ENCODE measurements at regions not wholly inside any gene's neighbourhood (a gene's known extent, or its start where the extent isn't known, plus 50 kb on each side); places are given as distances from the start of the nearest gene placed in this dataset.

DNA sequence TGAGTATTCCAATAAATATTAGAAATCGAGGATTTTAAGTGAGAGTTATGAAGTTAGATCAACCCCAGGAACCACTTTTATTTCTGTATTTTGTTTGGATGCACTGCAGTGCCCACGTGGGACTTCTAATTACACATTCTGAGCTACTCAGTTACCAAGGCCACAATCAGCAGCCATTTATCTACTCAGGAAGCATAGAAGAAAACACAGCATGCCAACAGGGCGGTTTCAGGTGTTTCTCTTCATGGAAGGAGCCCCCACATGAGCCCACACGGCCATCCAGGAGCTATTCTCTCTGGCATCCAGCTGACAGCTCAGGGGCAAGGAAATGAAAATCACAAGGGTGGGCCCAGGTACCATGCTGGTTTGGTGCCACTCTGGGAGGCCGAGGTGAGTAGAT, 266.5 kb upstream of the MKLN1 start:
- Histone ChIP-seq H3K9me3 (no peaks in the 10 kb centered on the region), H3K4me3 (no peak overlapping the region), H3K36me3 (no peaks in the 10 kb centered on the region), H3K4me1 (peaks cover 0 to 61% (median 45%) of the 10 kb centered on the region in 4 donors), H3K27me3 (no peaks in the 10 kb centered on the region), H3K27ac (peak overlapping the region in 1 of 4 donors; percentile 31)
- TF ChIP-seq POLR2AphosphoS5 (IDR thresholded peaks at IDR 0.05) (no peak), EP300 (IDR thresholded peaks at IDR 0.05) (no peak), POLR2A (IDR thresholded peaks at IDR 0.05) (no peak), CTCF (IDR thresholded peaks at IDR 0.05) (no peak)
- intact Hi-C loops (cut with DNase I), result no loop called here
- no peak for DNase-seq
- 81 to 85% methylated on average over 5 of the region's 5 CpGs for WGBS, 2 donors

DNA sequence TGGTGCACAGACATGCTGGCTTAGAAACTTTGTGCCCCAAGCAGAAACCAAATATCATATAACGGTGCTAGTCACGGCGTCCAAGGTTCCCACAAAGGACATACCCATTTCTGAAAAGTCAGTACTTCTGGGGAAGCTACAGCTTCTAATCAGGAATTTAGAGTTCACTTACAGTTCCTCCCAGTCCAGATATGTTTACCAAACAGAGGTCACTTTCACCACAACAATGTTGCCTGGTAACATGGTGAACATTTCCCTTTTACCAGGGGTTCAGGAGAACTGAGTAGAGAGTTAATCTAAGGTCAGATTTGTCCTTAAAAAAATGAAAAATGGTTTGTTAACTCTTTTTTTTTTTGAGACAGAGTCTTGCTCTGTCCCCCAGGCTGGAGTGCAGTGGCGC, 265.9 kb upstream of the MKLN1 start:
- H3K4me1 ChIP-seq, result peaks cover 0 to 61% (median 44%) of the 10 kb centered on the region in 4 donors
- no peaks in the 10 kb centered on the region for H3K36me3 ChIP-seq
- no peak for TF ChIP-seq POLR2AphosphoS5 (IDR thresholded peaks at IDR 0.05)
- TF ChIP-seq EP300 (IDR thresholded peaks at IDR 0.05), result no peak
- no peak for TF ChIP-seq CTCF (IDR thresholded peaks at IDR 0.05)
- H3K4me3 ChIP-seq, result no peak overlapping the region
- 92% methylated on average over 4 of the region's 4 CpGs for WGBS, 2 donors
- no peaks in the 10 kb centered on the region for H3K9me3 ChIP-seq
- intact Hi-C loops (cut with DNase I), result no loop called here
- no peak overlapping the region for H3K27ac ChIP-seq
- DNase-seq, result no peak
- no peaks in the 10 kb centered on the region for H3K27me3 ChIP-seq

- Histone ChIP-seq H3K36me3 (no peaks in the 10 kb centered on the region), H3K27me3 (no peaks in the 10 kb centered on the region), H3K9me3 (no peaks in the 10 kb centered on the region), H3K4me3 (no peak overlapping the region), H3K4me1 (peaks cover 0 to 65% (median 45%) of the 10 kb centered on the region in 4 donors), H3K27ac (peak overlapping the region in 3 of 4 donors; percentile 16 to 62 (median 49))
- intact Hi-C loops (cut with DNase I), result loop anchor here (5.0 kb wide), 1 partner anchor 356 kb away; no protein-coding TSS in a partner anchor
- TF ChIP-seq POLR2A (IDR thresholded peaks at IDR 0.05), result no peak
- TF ChIP-seq POLR2AphosphoS5 (IDR thresholded peaks at IDR 0.05), result no peak
- TF ChIP-seq EP300 (IDR thresholded peaks at IDR 0.05), result no peak
- TF ChIP-seq CTCF (IDR thresholded peaks at IDR 0.05), result no peak
- DNase-seq, result no peak
Observed at GRCh38 chr7:131066635-131067034, 261.0 kb upstream of the MKLN1 start.

DNA sequence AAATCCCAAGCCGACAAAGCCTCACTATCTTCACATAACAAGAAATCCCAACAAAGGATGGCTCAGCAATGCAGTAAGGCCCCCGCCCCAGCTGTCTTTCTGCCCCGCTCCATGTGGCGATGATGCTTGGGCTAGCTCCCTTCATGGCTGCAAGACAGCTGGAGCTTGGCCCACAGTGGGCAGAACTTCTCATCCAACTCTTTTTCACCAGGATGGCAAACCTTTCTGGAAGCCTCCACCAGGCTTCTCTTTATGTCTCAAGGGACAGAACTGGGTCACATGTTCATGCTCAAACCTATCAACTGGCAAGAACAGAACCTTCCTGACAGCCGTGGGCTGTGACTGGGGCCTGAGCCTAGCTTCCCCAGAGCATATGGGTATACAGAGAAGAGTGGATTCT, 260.5 kb upstream of the MKLN1 start:
- WGBS, 2 donors, result 84 to 86% methylated on average over 5 of the region's 5 CpGs
- Histone ChIP-seq H3K9me3 (no peaks in the 10 kb centered on the region), H3K4me1 (peaks cover 0 to 68% (median 48%) of the 10 kb centered on the region in 4 donors), H3K27ac (peak overlapping the region; percentile 7 to 62 (median 32)), H3K4me3 (no peak overlapping the region), H3K27me3 (no peaks in the 10 kb centered on the region), H3K36me3 (no peaks in the 10 kb centered on the region)
- DNase-seq, result no peak
- TF ChIP-seq EP300 (IDR thresholded peaks at IDR 0.05) (no peak), POLR2A (IDR thresholded peaks at IDR 0.05) (no peak), POLR2AphosphoS5 (IDR thresholded peaks at IDR 0.05) (no peak), CTCF (IDR thresholded peaks at IDR 0.05) (no peak)
- intact Hi-C loops (cut with DNase I), result loop anchor here (5.0 kb wide), 1 partner anchor 355 kb away; no protein-coding TSS in a partner anchor

- DNase-seq, result no peak
- Histone ChIP-seq H3K4me1 (peaks cover 0 to 76% (median 54%) of the 10 kb centered on the region in 4 donors), H3K9me3 (no peaks in the 10 kb centered on the region), H3K4me3 (no peak overlapping the region), H3K36me3 (no peaks in the 10 kb centered on the region), H3K27me3 (no peaks in the 10 kb centered on the region), H3K27ac (peak overlapping the region in 3 of 4 donors; percentile 35 to 61 (median 40))
- TF ChIP-seq POLR2A (IDR thresholded peaks at IDR 0.05) (no peak), CTCF (IDR thresholded peaks at IDR 0.05) (peak in 1 of 4 experiments; percentile 34)
- intact Hi-C loops (cut with DNase I), result loop anchor here (5.0 kb wide), 1 partner anchor 354 kb away; no protein-coding TSS in a partner anchor
- WGBS, 2 donors, result 54 to 69% methylated on average over 2 of the region's 2 CpGs
Observed at GRCh38 chr7:131068604-131069021, 259.1 kb upstream of the MKLN1 start.

All from sigmoid colon (tissue), 6 donors.